Ovary (tissue), 7 donors: ENCODE measurements at regions not wholly inside any gene's neighbourhood (a gene's known extent, or its start where the extent isn't known, plus 50 kb on each side); places are given as distances from the start of the nearest gene placed in this dataset.
"Not testable (repeated sequence)": the region's sequence is repeated elsewhere in the genome, so short reads cannot be mapped to it uniquely, and the experiment has no call there.

Source experiments
- DNase-seq, 5 donors: peaks; one replicate each; pipeline ENCODE4 v3.0.0-alpha.2; 2019 to 2020
- H3K27ac ChIP-seq, 2 donors: fragments of 200-600 bp; one replicate each; pipeline versions ENCODE4 v1.5.1 to v1.8.0; 2019 to 2022
- H3K27me3 ChIP-seq: fragments of 200-600 bp; one replicate; pipeline ENCODE4 v1.8.0; 2022
- H3K36me3 ChIP-seq: fragments of 200-600 bp; sonication (generic); one replicate; pipeline ENCODE4 v1.5.1; 2019
- H3K4me1 ChIP-seq: one replicate; pipeline ENCODE4 v1.8.1; 2013; ENCODE audit warnings: mild to moderate bottlenecking, moderate library complexity; ENCODE audit not compliant: insufficient read depth
- H3K4me3 ChIP-seq: fragments of 200-600 bp; sonication (generic); one replicate; pipeline ENCODE4 v1.5.1; 2017
- H3K9me3 ChIP-seq, 2 donors: fragments of 200-600 bp in 1 of 2; sonication (generic) in 1 of 2; one replicate each; pipeline versions ENCODE4 v1.5.1 to v1.8.1; 2013 to 2019; ENCODE audit warnings: mild to moderate bottlenecking in 1 of 2, moderate library complexity in 1 of 2
- WGBS, 3 donors: extraction: QIAGEN DNeasy Blood & Tissue Kit in 1 of 3; methylation state at CpG; one replicate each; pipeline versions ENCODE4 v1.1.5 to v1.1.7; 2013 to 2017; 5-methylcytosine and 5-hydroxymethylcytosine counted together
- intact Hi-C, 4 donors: fragments of 100-400 bp; cut with DNase I; formaldehyde crosslinking; loops; one replicate each; pipeline versions ENCODE4 v1.11.0 to v1.15.1; 2022 to 2023
- donor health status: DM: no; HTN: no; CAD: no; lungs with moderate emphysema.
- donor health status: DM: no; HTN: no; CAD: no.
- donor health status: Bipolar disorder and iron deficiency.
- donor health status: DM: no; HTN: no; CAD: no.
- donor health status: DM: yes; HTN: yes; CAD: no.

DNA sequence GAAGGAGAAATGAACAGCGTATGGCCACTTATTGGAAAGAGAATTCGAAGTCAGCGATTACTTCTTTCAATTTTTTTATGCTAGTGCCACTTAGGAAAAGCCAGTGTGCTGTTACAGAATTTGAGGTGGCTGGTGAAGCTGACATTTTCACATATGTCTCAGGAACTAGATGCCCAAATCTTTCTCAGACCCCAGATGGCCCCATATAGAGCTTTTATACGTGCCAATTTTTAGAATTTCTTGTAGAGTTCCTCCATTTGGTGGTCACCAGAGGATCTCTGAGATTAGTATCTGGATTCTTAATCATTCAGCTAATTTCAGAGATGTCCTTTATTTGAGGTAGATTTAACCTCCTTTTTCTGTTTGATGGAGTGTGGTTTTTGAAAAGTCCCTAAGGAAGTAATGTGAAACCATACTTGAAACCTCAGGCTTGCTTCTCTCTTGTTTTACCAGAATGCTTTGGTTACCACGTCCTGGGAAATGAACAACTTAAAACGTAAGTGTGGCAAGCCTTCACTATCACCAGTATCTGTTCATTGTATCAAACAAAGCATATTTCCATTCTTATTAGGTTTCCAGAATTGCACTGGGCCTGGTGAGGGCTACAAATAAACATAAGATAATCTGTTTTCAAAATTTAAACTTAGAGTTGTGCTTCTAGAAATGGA is 102.2 kb upstream of the IKBKE start:
- intact Hi-C loops, H3K9me3 ChIP-seq, H3K4me3 ChIP-seq, H3K4me1 ChIP-seq, H3K27ac ChIP-seq, H3K27me3 ChIP-seq, H3K36me3 ChIP-seq, DNase-seq: not testable (repeated sequence)
- 99% methylated on average over 3 of the region's 6 CpGs; no CpG with 5 or more reads in 2 of the 3 donors for WGBS, 3 donors

GRCh38 chr1:206374725-206375124 is 95.6 kb upstream of the IKBKE start:
- H3K36me3 ChIP-seq, H3K4me3 ChIP-seq, H3K4me1 ChIP-seq, intact Hi-C loops, H3K9me3 ChIP-seq, DNase-seq, H3K27me3 ChIP-seq, H3K27ac ChIP-seq: not testable (repeated sequence)
- no CpG with 5 or more reads among the region's 5 CpGs for WGBS, 3 donors

- WGBS, 3 donors: 6 to 58% (median 9%) methylated on average over 2 of the region's 3 CpGs
- H3K4me3 ChIP-seq, DNase-seq, intact Hi-C loops, H3K27ac ChIP-seq, H3K27me3 ChIP-seq, H3K4me1 ChIP-seq, H3K9me3 ChIP-seq, H3K36me3 ChIP-seq: not testable (repeated sequence)
Measured at GRCh38 chr1:206375552-206375951, 94.7 kb upstream of the IKBKE start.

GRCh38 chr1:206378506-206378905 is 91.8 kb upstream of the IKBKE start:
- 96 to 98% (median 97%) methylated on average over 7 of the region's 7 CpGs for WGBS, 3 donors

DNA sequence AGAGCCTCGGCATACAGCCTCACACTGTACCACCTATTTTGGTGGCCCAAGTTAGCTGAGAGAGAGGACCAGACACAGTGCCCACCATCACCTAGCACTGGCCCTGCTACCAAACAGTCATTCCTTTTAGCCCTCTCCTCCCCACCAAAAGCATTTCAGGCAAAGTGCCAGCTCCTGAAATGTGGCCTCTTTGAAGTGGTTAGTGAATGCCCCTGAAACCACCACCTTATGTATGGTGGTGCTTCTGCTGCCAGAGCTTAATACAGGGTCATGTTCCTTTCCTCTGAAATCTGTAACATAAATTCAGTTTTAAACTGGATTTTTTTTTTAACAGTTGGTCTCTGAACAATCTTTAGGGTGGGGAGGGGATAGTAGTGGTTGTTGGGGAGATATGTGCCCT is 91.0 kb upstream of the IKBKE start:
- H3K27ac ChIP-seq, intact Hi-C loops, H3K4me3 ChIP-seq, H3K4me1 ChIP-seq, H3K9me3 ChIP-seq, DNase-seq, H3K36me3 ChIP-seq, H3K27me3 ChIP-seq: not testable (repeated sequence)
- WGBS, 3 donors: no CpG with 5 or more reads among the region's 1 CpG

More at GRCh38 chr1:206378506-206378905, 91.8 kb upstream of the IKBKE start:
- H3K4me1 ChIP-seq, H3K9me3 ChIP-seq, H3K36me3 ChIP-seq, H3K27me3 ChIP-seq, DNase-seq, intact Hi-C loops, H3K4me3 ChIP-seq, H3K27ac ChIP-seq: not testable (repeated sequence)

DNA sequence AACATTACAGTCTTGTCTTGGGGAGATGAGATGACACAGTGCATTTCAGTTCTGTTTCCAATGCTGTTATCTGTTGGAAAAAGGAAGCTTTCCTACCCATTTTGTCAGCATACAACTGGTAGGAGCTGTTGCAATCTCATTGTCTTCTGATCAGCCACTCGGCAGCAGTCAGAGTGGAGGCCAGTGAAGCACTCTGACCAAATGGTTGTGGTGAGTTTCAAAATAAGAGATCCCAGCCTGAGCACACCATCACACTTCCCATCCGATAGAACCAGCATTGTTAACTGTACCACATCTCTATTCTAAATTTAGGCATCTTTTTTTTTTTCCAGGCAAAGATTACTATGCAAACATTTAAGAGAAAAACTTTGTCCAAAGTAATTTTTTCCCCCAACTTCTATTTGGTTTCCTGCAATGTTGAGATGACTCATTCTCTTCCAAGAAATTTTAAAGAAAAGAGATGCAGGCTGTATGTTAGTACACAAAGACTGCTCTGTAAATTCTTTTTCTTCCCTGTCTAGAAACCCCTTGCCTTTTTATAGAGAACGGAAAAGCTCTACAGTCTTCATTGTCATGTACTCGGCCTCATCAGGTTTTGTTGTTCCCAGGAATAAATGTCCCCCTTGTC is 90.0 kb upstream of the IKBKE start:
- WGBS, 3 donors: 0 to 29% (median 17%) methylated on average over 1 to 2 of the region's 4 CpGs
- DNase-seq, H3K27ac ChIP-seq, H3K36me3 ChIP-seq, intact Hi-C loops, H3K4me3 ChIP-seq, H3K9me3 ChIP-seq, H3K4me1 ChIP-seq, H3K27me3 ChIP-seq: not testable (repeated sequence)

DNA sequence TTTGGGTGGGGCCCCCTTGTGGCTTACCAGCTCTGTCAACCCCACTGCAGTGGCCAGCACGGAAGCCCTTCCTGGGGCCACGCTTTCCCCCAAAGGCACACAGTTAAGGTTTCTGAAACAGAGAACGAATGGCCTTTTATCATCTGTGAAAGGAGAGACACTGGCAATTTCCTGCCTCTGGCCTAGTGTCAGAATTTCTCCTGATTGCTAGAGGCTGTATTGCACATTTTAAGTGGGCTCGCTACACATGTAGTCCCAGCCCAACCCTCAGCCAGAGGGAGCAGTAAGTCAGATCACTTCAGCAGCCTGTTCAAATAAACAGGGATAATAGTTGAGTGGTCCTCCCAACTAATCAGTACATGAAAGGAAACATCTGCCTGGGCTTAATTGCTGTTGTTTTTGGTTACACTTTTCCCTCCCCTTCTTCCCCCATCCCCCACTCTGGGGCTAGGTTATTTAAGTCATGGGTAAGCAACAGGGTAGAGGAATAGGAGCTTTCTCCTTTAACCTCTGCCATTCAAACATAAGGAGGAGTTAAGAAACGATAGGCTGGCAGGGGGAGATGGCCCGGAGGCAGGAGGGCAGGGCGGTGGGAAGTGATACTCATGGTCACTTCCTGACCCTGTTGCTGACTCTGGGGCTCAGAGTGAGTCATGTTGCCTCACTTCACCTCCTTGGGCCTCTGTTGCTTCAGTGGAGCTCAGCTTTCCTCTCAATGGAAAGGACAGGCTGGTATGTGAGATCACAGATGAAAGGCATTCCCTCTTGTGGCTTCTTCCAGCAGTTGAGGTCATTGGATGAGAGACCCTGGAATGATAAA is 89.3 kb upstream of the IKBKE start:
- H3K4me3 ChIP-seq, H3K9me3 ChIP-seq, H3K27ac ChIP-seq, H3K27me3 ChIP-seq, H3K4me1 ChIP-seq, H3K36me3 ChIP-seq, intact Hi-C loops: not testable (repeated sequence)
- 10 to 38% (median 20%) methylated on average over 1 of the region's 7 CpGs for WGBS, 3 donors
- peak in 1 of 5 donors; percentile 23 for DNase-seq

DNA sequence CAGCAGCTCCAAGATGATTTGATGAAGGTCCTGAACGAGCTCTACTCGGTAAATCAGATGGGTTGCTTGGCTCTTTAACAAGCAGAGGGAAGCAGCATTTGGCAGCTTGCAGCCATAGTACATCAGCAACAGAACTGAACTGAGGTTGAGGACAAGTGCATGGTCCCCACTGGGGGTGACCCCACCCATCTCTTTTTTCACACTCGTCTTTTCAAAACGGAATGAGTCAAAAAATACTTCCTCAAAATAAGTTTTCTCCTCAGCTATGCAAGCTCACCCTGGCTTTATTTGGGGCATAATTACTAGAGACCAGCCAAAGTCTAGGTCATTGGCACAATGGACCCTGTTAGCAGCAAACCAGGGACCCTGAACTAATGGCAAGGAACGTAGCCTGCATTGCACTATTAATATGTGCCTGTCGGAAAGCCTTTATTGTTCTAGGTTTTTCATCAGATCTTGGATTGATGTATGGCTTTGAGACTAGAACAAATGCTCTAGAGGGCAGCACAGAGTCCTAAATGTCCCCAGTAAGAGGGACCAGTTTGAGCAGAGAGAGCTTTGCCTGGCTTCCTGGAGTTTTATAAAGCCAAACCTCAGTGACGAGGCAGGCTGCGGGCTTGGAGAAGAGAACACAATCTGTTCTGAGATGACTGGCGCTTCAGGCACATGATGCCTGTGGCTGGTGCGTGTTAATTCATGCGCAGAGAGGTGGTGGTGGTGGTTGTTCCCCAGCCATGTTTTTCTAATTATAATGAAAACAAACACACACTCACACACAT is 86.1 kb upstream of the IKBKE start:
- WGBS, 3 donors: 86 to 92% (median 89%) methylated on average over 4 of the region's 11 CpGs
- H3K4me1 ChIP-seq, H3K9me3 ChIP-seq, H3K27me3 ChIP-seq, H3K27ac ChIP-seq, intact Hi-C loops, H3K4me3 ChIP-seq, H3K36me3 ChIP-seq, DNase-seq: not testable (repeated sequence)

GRCh38 chr1:206384891-206385290 is 85.4 kb upstream of the IKBKE start:
- H3K27me3 ChIP-seq, H3K4me3 ChIP-seq, H3K36me3 ChIP-seq, H3K27ac ChIP-seq, DNase-seq, H3K4me1 ChIP-seq, intact Hi-C loops, H3K9me3 ChIP-seq: not testable (repeated sequence)
- WGBS, 3 donors: 89 to 100% (median 90%) methylated on average over 1 of the region's 1 CpG

GRCh38 chr1:206387631-206388030 is 82.6 kb upstream of the IKBKE start:
- H3K36me3 ChIP-seq: not testable (repeated sequence)
- no CpG with 5 or more reads among the region's 5 CpGs for WGBS, 3 donors

GRCh38 chr1:206391903-206392302 is 78.4 kb upstream of the IKBKE start:
- intact Hi-C loops, H3K9me3 ChIP-seq, H3K36me3 ChIP-seq, H3K27me3 ChIP-seq, H3K4me1 ChIP-seq, DNase-seq, H3K27ac ChIP-seq, H3K4me3 ChIP-seq: not testable (repeated sequence)
- 92 to 100% (median 98%) methylated on average over 1 to 2 of the region's 2 CpGs for WGBS, 3 donors

More at GRCh38 chr1:206387631-206388030, 82.6 kb upstream of the IKBKE start:
- H3K4me3 ChIP-seq, H3K9me3 ChIP-seq, intact Hi-C loops, DNase-seq, H3K27me3 ChIP-seq, H3K4me1 ChIP-seq, H3K27ac ChIP-seq: not testable (repeated sequence)
